ENCODE measurements at regions not wholly inside any gene's neighbourhood (a gene's known extent, or its start where the extent isn't known, plus 50 kb on each side); places are given as distances from the start of the nearest gene placed in this dataset.

GRCh38 chr14:101064121-101064661 is 160.7 kb upstream of the RTL1 start:
- no peak overlapping the region for H3K27ac ChIP-seq
- no peaks in the 10 kb centered on the region for H3K36me3 ChIP-seq
- no peak for TF ChIP-seq CTCF (IDR thresholded peaks at IDR 0.05)
- no peaks in the 10 kb centered on the region for H3K4me1 ChIP-seq (ENCODE audit: control insufficient read depth in 1 of 2, insufficient read depth in 1 of 2, low read depth in 1 of 2, low read length in 1 of 2)
- no peaks in the 10 kb centered on the region for H3K9me3 ChIP-seq
- H3K27me3 ChIP-seq = peaks cover 12% of the 10 kb centered on the region
- H3K4me3 ChIP-seq (ENCODE audit: low read depth in 1 of 2, low read length in 1 of 2) = no peak overlapping the region

- Histone ChIP-seq H3K4me1 (ENCODE audit: control insufficient read depth in 1 of 2, insufficient read depth in 1 of 2, low read depth in 1 of 2, low read length in 1 of 2) (no peaks in the 10 kb centered on the region), H3K36me3 (no peaks in the 10 kb centered on the region), H3K4me3 (ENCODE audit: low read depth in 1 of 2, low read length in 1 of 2) (no peak overlapping the region), H3K27ac (no peak overlapping the region), H3K9me3 (no peaks in the 10 kb centered on the region), H3K27me3 (peaks cover 17% of the 10 kb centered on the region)
- no peak for TF ChIP-seq CTCF (IDR thresholded peaks at IDR 0.05)
These were observed 161.2 kb upstream of the RTL1 start for GRCh38 chr14:101064718-101065117.

- Histone ChIP-seq H3K27me3 (peaks cover 17% of the 10 kb centered on the region), H3K9me3 (no peaks in the 10 kb centered on the region), H3K27ac (no peak overlapping the region), H3K36me3 (no peaks in the 10 kb centered on the region), H3K4me3 (ENCODE audit: low read depth in 1 of 2, low read length in 1 of 2) (no peak overlapping the region), H3K4me1 (ENCODE audit: control insufficient read depth in 1 of 2, insufficient read depth in 1 of 2, low read depth in 1 of 2, low read length in 1 of 2) (no peaks in the 10 kb centered on the region)
- TF ChIP-seq CTCF (IDR thresholded peaks at IDR 0.05) = no peak
These were observed 161.7 kb upstream of the RTL1 start for GRCh38 chr14:101065246-101065645.

- no peak for TF ChIP-seq CTCF (IDR thresholded peaks at IDR 0.05)
- no peaks in the 10 kb centered on the region for H3K9me3 ChIP-seq
- H3K4me3 ChIP-seq (ENCODE audit: low read depth in 1 of 2, low read length in 1 of 2) = no peak overlapping the region
- H3K36me3 ChIP-seq = no peaks in the 10 kb centered on the region
- peaks cover 17% of the 10 kb centered on the region for H3K27me3 ChIP-seq
- no peaks in the 10 kb centered on the region for H3K4me1 ChIP-seq (ENCODE audit: control insufficient read depth in 1 of 2, insufficient read depth in 1 of 2, low read depth in 1 of 2, low read length in 1 of 2)
- no peak overlapping the region for H3K27ac ChIP-seq
These were observed 162.5 kb upstream of the RTL1 start for GRCh38 chr14:101065696-101066694.

- H3K27me3 ChIP-seq = peaks cover 17% of the 10 kb centered on the region
- no peaks in the 10 kb centered on the region for H3K4me1 ChIP-seq (ENCODE audit: control insufficient read depth in 1 of 2, insufficient read depth in 1 of 2, low read depth in 1 of 2, low read length in 1 of 2)
- no peaks in the 10 kb centered on the region for H3K36me3 ChIP-seq
- no peaks in the 10 kb centered on the region for H3K9me3 ChIP-seq
- no peak for TF ChIP-seq CTCF (IDR thresholded peaks at IDR 0.05)
- no peak overlapping the region for H3K27ac ChIP-seq
- no peak overlapping the region for H3K4me3 ChIP-seq (ENCODE audit: low read depth in 1 of 2, low read length in 1 of 2)
These were observed 163.4 kb upstream of the RTL1 start for GRCh38 chr14:101066826-101067510.
